GM12892 (cell line): ENCODE measurements at regions not wholly inside any gene's neighbourhood (a gene's known extent, or its start where the extent isn't known, plus 50 kb on each side); places are given as distances from the start of the nearest gene placed in this dataset.

ENCODE experiments used
- DNase-seq: peaks from one replicate; pipeline ENCODE4 v3.0.0; 2011; ENCODE audit not compliant: insufficient read length
- FAIRE-seq: peaks from 2 replicates; lab custom pipeline; 2011; peaks lifted over from hg19 to GRCh38; lab: Jason Lieb, UNC
- POLR2A ChIP-seq: IDR thresholded peaks from 2 replicates; pipeline ENCODE4 v1.6.1; 2011; ENCODE audit warnings: low read depth, low read length, control low read depth
- POLR2AphosphoS5 ChIP-seq: IDR thresholded peaks from 2 replicates; pipeline ENCODE4 v1.6.1; 2011; ENCODE audit warnings: low read depth, low read length, control low read depth
- TAF1 ChIP-seq: IDR thresholded peaks from 2 replicates; pipeline ENCODE4 v1.6.1; 2011; ENCODE audit warnings: low read depth, mild to moderate bottlenecking, control low read depth, low read length, borderline replicate concordance

DNA sequence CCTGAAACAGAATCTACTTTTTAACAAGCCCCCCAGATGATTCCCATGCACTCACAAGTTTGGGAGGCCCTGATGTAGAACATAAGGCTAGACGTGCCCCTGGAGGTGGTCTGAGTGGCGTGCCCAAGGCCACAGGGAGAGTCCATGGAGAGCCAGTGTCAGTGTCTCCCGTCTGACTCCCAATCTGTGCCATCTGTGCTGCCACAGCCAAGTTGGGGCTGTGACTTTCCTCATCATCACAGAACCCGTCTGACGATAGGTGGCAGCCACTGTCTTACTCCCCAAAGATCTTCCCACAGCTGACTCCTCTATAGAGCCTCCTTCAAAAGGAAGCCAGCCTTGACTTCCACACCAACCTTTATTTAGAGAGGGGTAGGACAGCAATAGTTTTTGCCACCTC is 470.5 kb downstream of the SOX6 start:
- TF ChIP-seq TAF1 (no peak), POLR2A (no peak), POLR2AphosphoS5 (no peak)
- DNase-seq: no peak
- FAIRE-seq: no peak

GRCh38 chr11:15886299-15886698 is 470.0 kb downstream of the SOX6 start:
- FAIRE-seq (no peak), DNase-seq (no peak)
- no peak for TF ChIP-seq TAF1
- TF ChIP-seq POLR2A: no peak
- TF ChIP-seq POLR2AphosphoS5: no peak

- FAIRE-seq: no peak
Measured at GRCh38 chr11:15886866-15887265, 469.5 kb downstream of the SOX6 start.

DNA sequence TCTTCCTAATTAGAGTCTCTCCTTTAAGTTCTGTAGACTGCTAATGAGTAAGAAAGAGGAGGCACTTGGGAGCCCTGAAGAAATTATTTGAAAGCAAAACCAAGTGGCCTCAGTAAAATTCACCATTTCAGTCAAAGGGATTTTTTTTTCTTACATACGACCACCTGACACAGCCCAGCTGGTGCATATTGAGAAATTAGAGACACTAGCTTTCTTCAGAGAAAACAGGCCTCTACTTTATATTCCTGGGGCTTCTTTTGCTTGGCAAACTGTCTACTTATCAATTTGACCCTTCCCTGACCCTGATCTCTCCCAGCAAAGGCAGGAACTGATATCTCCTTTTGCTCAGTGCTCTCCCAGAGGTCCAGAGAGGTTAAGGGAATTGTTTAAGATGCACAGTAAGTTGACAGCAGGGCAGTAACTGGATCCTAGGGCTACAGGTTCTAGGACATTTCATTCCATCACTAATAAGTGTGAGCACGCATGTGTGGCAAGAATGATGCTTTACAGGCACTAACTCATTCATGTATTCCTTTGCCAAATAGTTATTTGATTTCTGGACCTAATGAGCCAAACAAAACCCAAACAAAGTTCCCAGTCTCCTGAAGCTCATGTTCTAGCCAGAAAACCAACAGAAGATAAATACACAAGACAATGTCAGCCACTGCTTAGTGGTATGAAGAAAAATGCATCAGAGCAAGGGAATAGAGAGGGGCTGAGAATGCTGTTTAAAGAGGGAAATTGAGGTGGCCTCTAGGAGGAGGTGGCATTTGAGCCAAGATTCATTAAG is 467.6 kb downstream of the SOX6 start:
- FAIRE-seq: no peak
- no peak for TF ChIP-seq POLR2A
- no peak for TF ChIP-seq POLR2AphosphoS5
- TF ChIP-seq TAF1: no peak

More at GRCh38 chr11:15886866-15887265, 469.5 kb downstream of the SOX6 start:
- no peak for DNase-seq
- TF ChIP-seq POLR2A: no peak

GRCh38 chr11:15889363-15890030 is 466.8 kb downstream of the SOX6 start:
- TF ChIP-seq POLR2A: no peak
- TF ChIP-seq TAF1: no peak
- TF ChIP-seq POLR2AphosphoS5: no peak
- no peak for DNase-seq
- FAIRE-seq: no peak

More for the DNA sequence above, 467.6 kb downstream of the SOX6 start:
- no peak for DNase-seq

- TF ChIP-seq POLR2AphosphoS5 (no peak), TAF1 (no peak), POLR2A (no peak)
- FAIRE-seq (no peak), DNase-seq (no peak)
Measured at GRCh38 chr11:15890031-15890713, 466.2 kb downstream of the SOX6 start.

- no peak for DNase-seq
- no peak for TF ChIP-seq POLR2A
- TF ChIP-seq POLR2AphosphoS5: no peak
- TF ChIP-seq TAF1: no peak
- FAIRE-seq: no peak
Measured at GRCh38 chr11:15893080-15893492, 463.3 kb downstream of the SOX6 start.

- DNase-seq (no peak), FAIRE-seq (no peak)
- TF ChIP-seq POLR2A (no peak), TAF1 (no peak), POLR2AphosphoS5 (no peak)
Measured at GRCh38 chr11:15896026-15896425, 460.3 kb downstream of the SOX6 start.

- TF ChIP-seq TAF1 (no peak), POLR2AphosphoS5 (no peak), POLR2A (no peak)
- DNase-seq (no peak), FAIRE-seq (no peak)
Measured at GRCh38 chr11:15896530-15896929, 459.8 kb downstream of the SOX6 start.

GRCh38 chr11:15897211-15897960 is 459.0 kb downstream of the SOX6 start:
- no peak for FAIRE-seq
- no peak for DNase-seq
- TF ChIP-seq TAF1 (no peak), POLR2A (no peak), POLR2AphosphoS5 (no peak)

DNA sequence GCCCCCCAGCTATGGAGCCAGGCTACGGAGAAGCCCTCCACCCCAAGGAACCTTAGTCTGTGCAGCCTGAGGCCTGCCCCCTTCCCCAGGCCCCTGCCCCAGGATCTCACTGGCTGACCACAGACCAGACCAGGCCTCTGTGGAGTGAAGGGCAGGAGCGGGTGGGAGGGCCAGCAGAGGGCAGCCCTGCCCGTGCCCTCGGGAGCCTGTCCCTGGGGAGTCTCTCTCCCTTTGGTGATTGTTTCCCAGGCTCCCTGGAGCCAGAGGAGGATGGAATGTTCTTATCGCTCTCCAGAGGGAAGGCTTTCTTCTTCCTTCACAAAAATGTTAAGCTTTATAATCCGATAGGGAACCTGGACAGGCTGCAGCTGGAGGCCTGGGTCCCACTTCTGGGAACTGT is 455.3 kb downstream of the SOX6 start:
- TF ChIP-seq POLR2AphosphoS5: no peak
- TF ChIP-seq TAF1: no peak
- TF ChIP-seq POLR2A: no peak
- DNase-seq (no peak), FAIRE-seq (no peak)

DNA sequence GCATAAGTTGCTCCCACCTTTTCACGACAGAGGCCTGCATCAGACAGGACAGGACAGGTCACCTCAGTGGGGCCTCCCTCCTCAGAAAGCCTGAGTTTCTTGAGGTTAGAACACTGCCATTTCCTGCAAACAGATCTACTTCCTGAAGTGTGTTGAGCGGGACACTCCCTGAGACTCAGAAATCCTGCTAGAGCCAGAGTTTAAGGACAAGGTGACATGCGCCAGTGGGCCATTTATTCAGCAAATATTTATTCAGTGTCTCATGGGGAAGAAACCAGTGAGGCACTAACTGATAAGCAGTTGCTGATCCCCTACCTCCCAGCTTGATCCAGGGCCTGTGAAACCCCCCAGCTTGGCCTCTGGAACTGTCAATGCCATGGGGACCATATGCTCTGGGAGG is 454.6 kb downstream of the SOX6 start:
- DNase-seq (no peak), FAIRE-seq (no peak)
- TF ChIP-seq POLR2A (no peak), TAF1 (no peak), POLR2AphosphoS5 (no peak)
